GM19193 (cell line): ENCODE measurements at regions not wholly inside any gene's neighbourhood (a gene's known extent, or its start where the extent isn't known, plus 50 kb on each side); places are given as distances from the start of the nearest gene placed in this dataset.

Experiments used
- POLR2A ChIP-seq: IDR thresholded peaks from 4 replicates; pipeline ENCODE4 v1.6.1; 2011; ENCODE audit not compliant: insufficient read depth, insufficient read length; ENCODE audit errors: extremely low read depth

DNA sequence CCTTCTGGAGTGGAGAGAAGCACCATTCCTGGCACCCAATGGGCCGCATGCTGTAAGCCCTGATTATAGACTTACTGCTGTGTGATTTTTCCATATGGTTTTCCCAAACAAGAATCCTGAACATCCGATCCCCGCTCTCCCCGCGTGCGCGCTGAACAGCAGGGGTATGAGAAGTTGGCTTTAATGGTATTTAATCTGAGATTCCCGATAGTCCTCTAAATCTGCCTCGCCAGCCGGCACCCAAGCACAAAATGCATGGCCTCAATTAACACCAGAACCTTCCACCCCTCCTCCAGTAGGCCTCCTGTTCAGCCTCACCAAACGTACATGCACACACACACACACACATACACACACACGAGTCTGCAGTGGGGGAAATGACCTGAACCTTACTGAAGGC lies 480.3 kb downstream of the BCL11A start:
- no peak for TF ChIP-seq POLR2A

GRCh38 chr2:60072609-60073008 lies 480.8 kb downstream of the BCL11A start:
- no peak for TF ChIP-seq POLR2A

GRCh38 chr2:60071490-60071831 lies 482.0 kb downstream of the BCL11A start:
- no peak for TF ChIP-seq POLR2A

GRCh38 chr2:60070736-60071489 lies 482.5 kb downstream of the BCL11A start:
- no peak for TF ChIP-seq POLR2A

DNA sequence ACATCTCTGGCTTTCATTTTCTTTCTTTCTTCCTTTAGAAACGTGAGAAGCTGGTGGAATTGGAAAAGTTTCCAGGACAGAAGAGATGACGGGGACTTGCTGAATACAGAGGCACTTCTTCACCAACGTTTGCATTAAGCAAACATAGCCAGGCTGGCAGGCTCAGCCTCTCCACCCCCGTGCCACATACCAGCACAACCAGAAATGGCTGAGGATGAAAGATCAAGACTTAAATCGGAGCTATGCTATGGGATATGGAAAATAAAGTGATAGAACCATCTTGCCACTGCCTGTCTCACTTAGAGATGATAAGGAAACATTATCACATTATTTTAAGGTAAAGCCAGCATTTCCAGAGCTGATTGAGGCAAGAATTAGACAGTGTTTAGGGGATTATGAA lies 483.3 kb downstream of the BCL11A start:
- no peak for TF ChIP-seq POLR2A

DNA sequence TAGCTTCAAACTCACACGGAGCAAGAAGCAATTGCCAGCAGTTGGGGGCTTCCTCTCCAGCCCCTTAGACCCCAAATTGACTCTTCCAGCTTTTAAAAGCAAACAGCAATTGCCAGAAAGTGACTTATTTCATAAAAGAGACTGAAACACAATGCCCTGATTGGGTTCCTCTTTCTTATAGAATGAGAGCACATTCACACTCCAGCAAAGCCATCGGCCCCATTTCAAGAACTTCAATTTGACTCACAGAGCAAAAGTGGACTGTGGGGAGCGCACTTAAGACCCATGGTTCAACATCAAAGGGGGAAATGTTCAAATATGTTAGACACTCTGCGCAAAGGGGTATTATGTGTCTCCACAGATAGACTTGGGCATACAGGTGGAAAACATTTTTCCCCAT lies 484.7 kb downstream of the BCL11A start:
- TF ChIP-seq POLR2A, result no peak

DNA sequence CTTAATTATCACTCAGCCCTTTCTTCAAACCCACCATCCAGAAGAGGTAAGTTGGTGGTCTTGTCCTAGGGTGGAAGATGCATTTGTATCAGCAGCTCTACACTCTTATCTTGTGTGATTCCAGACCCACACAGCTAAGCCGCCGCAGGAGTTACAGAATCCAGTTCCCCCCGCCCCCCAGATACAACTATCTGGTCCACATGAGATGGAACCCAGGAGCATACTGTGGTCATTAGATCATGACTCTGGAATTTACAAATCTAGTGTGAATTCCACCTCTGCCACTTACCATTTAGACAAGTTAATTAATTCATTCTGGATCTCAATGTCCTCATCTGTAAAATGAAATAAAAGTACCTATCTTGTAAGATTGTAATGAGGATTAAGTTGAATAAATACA lies 486.4 kb downstream of the BCL11A start:
- no peak for TF ChIP-seq POLR2A

DNA sequence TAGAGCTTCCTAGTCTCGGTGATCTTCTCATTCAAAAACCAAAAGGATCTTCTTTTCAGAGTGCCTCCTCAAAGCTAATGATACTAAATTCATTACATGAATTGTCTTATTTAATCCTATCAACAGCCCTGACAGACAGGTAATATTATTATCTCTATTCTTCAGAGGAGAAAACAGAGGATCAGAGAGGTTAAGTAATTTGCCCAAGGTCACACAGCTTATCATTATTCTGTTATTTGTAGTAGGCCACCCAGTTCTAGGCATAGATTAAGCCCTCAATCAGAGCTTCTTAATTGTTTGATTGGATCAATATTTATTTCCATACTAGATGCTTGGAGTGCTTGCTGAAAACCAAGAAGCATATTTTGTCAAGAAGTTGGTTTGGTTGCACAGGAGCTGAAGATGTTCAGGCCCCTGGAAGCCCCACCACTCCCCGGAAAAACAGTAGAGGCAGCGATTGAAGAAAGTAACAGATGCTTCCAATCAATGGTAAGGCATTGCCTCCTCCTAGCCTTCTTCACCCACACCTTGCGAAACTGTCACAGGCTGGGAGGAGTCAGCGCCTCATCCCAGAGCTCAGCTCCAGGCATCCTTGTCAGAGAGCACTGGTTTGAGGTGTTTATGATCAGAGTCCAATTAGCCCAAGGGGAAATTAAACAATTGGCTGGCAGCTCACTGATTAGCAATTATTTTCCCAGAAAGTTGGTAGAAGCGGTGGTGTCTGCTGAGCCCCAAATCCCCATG lies 487.2 kb downstream of the BCL11A start:
- TF ChIP-seq POLR2A, result no peak

- no peak for TF ChIP-seq POLR2A
These were observed 488.6 kb downstream of the BCL11A start for GRCh38 chr2:60064687-60065389.

- TF ChIP-seq POLR2A, result no peak
These were observed 494.7 kb downstream of the BCL11A start for GRCh38 chr2:60058781-60059180.

- TF ChIP-seq POLR2A, result no peak
These were observed 498.7 kb downstream of the BCL11A start for GRCh38 chr2:60054571-60055340.

GRCh38 chr2:60053791-60054190 lies 499.7 kb downstream of the BCL11A start:
- TF ChIP-seq POLR2A, result no peak

- TF ChIP-seq POLR2A, result no peak
These were observed 500.9 kb downstream of the BCL11A start for GRCh38 chr2:60052601-60053000.

GRCh38 chr2:60051991-60052390 lies 501.5 kb downstream of the BCL11A start:
- TF ChIP-seq POLR2A, result no peak

GRCh38 chr2:60047944-60048525 lies 505.4 kb downstream of the BCL11A start:
- TF ChIP-seq POLR2A, result no peak

GRCh38 chr2:60047347-60047746 lies 506.1 kb downstream of the BCL11A start:
- TF ChIP-seq POLR2A, result no peak

DNA sequence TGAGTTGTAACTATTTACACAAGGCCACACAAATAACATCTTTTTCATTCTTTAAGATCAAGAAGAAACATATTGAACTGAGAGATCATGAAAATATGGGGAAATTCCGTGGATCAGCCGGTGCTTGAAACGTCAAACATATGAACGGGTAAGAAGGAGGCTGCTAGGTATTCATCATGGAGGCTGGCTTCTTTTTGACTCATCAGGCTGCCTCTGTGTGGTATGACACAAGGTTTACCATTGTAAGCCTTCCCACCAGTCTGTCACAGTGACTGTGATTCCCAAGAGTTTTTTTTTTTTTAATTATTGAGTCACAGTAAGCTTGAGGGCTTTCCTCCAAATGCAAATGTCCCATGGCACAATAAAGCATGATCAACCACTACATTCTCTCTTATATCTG lies 506.9 kb downstream of the BCL11A start:
- TF ChIP-seq POLR2A, result no peak
